ENCODE measurements at regions not wholly inside any gene's neighbourhood (a gene's known extent, or its start where the extent isn't known, plus 50 kb on each side); places are given as distances from the start of the nearest gene placed in this dataset.

GRCh38 chr22:49326558-49326957, 501.1 kb downstream of the BRD1 start:
- no peak for TF ChIP-seq POLR2A (IDR thresholded peaks at IDR 0.05)
- TF ChIP-seq CTCF (IDR thresholded peaks at IDR 0.05), result no peak
